DND-41 (cell line): ENCODE measurements at regions not wholly inside any gene's neighbourhood (a gene's known extent, or its start where the extent isn't known, plus 50 kb on each side); places are given as distances from the start of the nearest gene placed in this dataset.

Experiments used
- ATAC-seq: fragments of 200-7000 bp; cut with Tn5 transposase; 3 replicates; pipeline ENCODE4 v1.9.1; 2021; ENCODE audit warnings: low read depth; ENCODE audit not compliant: insufficient read depth
- DNase-seq: peaks from one replicate; pipeline ENCODE4 v3.0.0-alpha.2; 2020
- H2AFZ ChIP-seq: 2 replicates; pipeline ENCODE4 v1.6.0; 2012; ENCODE audit warnings: low read depth, low read length
- H3K27ac ChIP-seq: 2 replicates; pipeline ENCODE4 v1.5.1; 2012; ENCODE audit warnings: low read length, inconsistent platforms
- H3K27me3 ChIP-seq: fragments of 200-600 bp; sonication (generic); 2 replicates; pipeline ENCODE4 v1.6.0; 2012; ENCODE audit warnings: low read length, mild to moderate bottlenecking, inconsistent platforms; ENCODE audit not compliant: insufficient read depth, poor library complexity
- H3K36me3 ChIP-seq: 2 replicates; pipeline ENCODE4 v1.5.1; 2012; ENCODE audit warnings: low read length, inconsistent platforms; ENCODE audit not compliant: insufficient read depth
- H3K4me1 ChIP-seq: 2 replicates; pipeline ENCODE4 v1.5.1; 2012; ENCODE audit warnings: mild to moderate bottlenecking, low read length; ENCODE audit not compliant: insufficient read depth
- H3K4me2 ChIP-seq: 2 replicates; pipeline ENCODE4 v1.6.0; 2012; ENCODE audit warnings: mild to moderate bottlenecking, moderate library complexity, low read length, inconsistent platforms; ENCODE audit not compliant: insufficient read depth
- H3K4me3 ChIP-seq, 2 experiments: fragments of 200-600 bp in 1 of 2; shearing (Covaris generic) in 1 of 2; 2 replicates each; pipeline ENCODE4 v1.5.1; 2012 to 2016; ENCODE audit warnings: inconsistent platforms in 2 of 2, low read length in 2 of 2, mild to moderate bottlenecking in 2 of 2, low read depth in 1 of 2, moderate library complexity in 1 of 2
- H3K79me2 ChIP-seq: 2 replicates; pipeline ENCODE4 v1.6.0; 2012; ENCODE audit warnings: low read length, inconsistent platforms; ENCODE audit not compliant: insufficient read depth
- H3K9ac ChIP-seq: 2 replicates; pipeline ENCODE4 v1.6.0; 2012; ENCODE audit warnings: low read depth, mild to moderate bottlenecking, inconsistent platforms, low read length, moderate library complexity
- H3K9me3 ChIP-seq: 2 replicates; pipeline ENCODE4 v1.5.1; 2012; ENCODE audit warnings: low read length, moderate library complexity, mild to moderate bottlenecking, inconsistent platforms; ENCODE audit not compliant: insufficient read depth, severe bottlenecking
- H4K20me1 ChIP-seq: 2 replicates; pipeline ENCODE4 v1.6.0; 2012; ENCODE audit warnings: low read length; ENCODE audit not compliant: insufficient read depth
- EZH2 ChIP-seq: IDR thresholded peaks from 3 replicates; pipeline ENCODE4 v1.6.1; 2012; ENCODE audit warnings: borderline replicate concordance, low read depth, mild to moderate bottlenecking, moderate library complexity, low read length, inconsistent platforms; ENCODE audit not compliant: severe bottlenecking
- TF ChIP-seq, protein P1 (sequence below): IDR thresholded peaks from 2 replicates; pipeline ENCODE4 v1.5.1; 2012; ENCODE audit warnings: borderline replicate concordance, low read length, moderate library complexity, mild to moderate bottlenecking; ENCODE audit not compliant: poor library complexity, severe bottlenecking; ENCODE audit errors: extremely low read depth

DNA sequence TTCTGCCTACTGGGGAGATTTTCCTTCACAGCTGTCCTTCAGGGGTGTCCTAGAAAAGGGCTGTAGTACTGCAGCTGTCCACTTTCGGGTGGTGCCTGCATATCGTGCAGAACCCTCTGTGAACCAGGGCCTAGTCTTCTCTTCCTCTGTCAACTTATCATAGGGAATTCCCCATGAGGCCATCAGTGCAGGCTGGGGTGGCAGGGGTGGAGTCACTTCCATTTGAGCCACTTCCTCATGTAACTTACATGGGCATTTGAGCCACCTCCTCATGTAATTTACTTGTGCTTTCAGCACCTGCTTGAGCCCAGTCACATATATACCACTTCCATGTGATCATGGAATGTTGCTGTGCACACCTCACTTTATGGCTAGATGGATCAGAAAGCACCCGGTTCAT, 742.0 kb upstream of the RGMB start:
- no peaks in the 10 kb centered on the region for H3K27me3 ChIP-seq
- H3K4me2 ChIP-seq, result no peak overlapping the region
- H3K9me3 ChIP-seq, result no peaks in the 10 kb centered on the region
- no peaks in the 10 kb centered on the region for H3K36me3 ChIP-seq
- ATAC-seq (no peak), DNase-seq (no peak)
- H3K9ac ChIP-seq, result no peak overlapping the region
- no peak overlapping the region for H3K4me3 ChIP-seq
- H3K27ac ChIP-seq, result no peak overlapping the region
- H3K4me1 ChIP-seq, result no peaks in the 10 kb centered on the region
- no peaks in the 10 kb centered on the region for H4K20me1 ChIP-seq
- no peak overlapping the region for H2AFZ ChIP-seq
- TF ChIP-seq EZH2, result no peak
- TF ChIP-seq, protein P1, sequence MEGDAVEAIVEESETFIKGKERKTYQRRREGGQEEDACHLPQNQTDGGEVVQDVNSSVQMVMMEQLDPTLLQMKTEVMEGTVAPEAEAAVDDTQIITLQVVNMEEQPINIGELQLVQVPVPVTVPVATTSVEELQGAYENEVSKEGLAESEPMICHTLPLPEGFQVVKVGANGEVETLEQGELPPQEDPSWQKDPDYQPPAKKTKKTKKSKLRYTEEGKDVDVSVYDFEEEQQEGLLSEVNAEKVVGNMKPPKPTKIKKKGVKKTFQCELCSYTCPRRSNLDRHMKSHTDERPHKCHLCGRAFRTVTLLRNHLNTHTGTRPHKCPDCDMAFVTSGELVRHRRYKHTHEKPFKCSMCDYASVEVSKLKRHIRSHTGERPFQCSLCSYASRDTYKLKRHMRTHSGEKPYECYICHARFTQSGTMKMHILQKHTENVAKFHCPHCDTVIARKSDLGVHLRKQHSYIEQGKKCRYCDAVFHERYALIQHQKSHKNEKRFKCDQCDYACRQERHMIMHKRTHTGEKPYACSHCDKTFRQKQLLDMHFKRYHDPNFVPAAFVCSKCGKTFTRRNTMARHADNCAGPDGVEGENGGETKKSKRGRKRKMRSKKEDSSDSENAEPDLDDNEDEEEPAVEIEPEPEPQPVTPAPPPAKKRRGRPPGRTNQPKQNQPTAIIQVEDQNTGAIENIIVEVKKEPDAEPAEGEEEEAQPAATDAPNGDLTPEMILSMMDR, result no peak
- no peaks in the 10 kb centered on the region for H3K79me2 ChIP-seq

DNA sequence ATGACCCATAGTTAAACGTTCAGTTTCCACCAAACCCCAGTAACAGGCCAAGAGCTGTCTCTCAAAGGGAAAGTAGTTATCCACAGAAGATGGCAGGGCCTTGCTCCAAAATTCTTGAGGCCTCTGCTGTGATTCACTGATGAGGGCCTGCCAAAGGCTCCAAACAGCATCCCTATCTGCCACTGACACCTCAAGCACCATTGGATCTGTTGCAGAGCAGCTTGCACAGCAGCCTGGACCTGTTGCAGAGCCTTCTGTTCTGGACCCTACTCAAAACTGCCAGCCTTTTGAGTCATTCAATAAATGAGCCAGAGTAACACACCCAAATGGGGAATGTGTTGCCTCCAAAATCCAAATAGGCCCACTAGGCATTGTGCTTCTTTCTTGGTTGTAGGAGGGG, 741.5 kb upstream of the RGMB start:
- H3K27ac ChIP-seq, result no peak overlapping the region
- H3K4me2 ChIP-seq, result no peak overlapping the region
- TF ChIP-seq, protein P1, result no peak
- TF ChIP-seq EZH2, result no peak
- ATAC-seq (no peak), DNase-seq (no peak)
- H3K4me1 ChIP-seq, result no peaks in the 10 kb centered on the region
- no peaks in the 10 kb centered on the region for H3K36me3 ChIP-seq
- no peaks in the 10 kb centered on the region for H3K27me3 ChIP-seq
- no peak overlapping the region for H3K9ac ChIP-seq
- H3K79me2 ChIP-seq, result no peaks in the 10 kb centered on the region
- H3K4me3 ChIP-seq, result no peak overlapping the region
- H4K20me1 ChIP-seq, result no peaks in the 10 kb centered on the region
- no peak overlapping the region for H2AFZ ChIP-seq
- no peaks in the 10 kb centered on the region for H3K9me3 ChIP-seq

DNA sequence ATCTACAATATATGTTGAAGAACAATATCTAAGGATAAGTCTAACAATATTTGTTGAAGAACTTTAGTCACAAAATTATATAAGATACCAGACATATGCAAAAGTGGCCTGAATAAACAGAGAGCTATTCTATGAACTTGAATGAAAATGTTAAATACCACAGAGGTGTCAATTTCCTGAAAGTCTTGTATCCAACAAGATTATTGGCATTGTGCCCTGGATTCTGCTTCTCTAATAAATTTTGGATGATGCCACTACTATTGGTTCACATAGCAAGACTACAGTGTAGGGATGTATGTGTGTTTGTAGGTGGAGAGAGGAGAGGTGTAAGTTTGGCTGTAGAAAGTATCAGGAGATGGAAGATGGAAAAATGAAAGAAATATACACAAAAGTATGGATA, 731.8 kb upstream of the RGMB start:
- TF ChIP-seq, protein P1, result no peak
- TF ChIP-seq EZH2, result no peak
- no peaks in the 10 kb centered on the region for H4K20me1 ChIP-seq
- H3K4me2 ChIP-seq, result no peak overlapping the region
- no peak for DNase-seq
- no peak overlapping the region for H2AFZ ChIP-seq
- H3K9me3 ChIP-seq, result no peaks in the 10 kb centered on the region
- H3K79me2 ChIP-seq, result no peaks in the 10 kb centered on the region
- H3K4me1 ChIP-seq, result no peaks in the 10 kb centered on the region
- H3K4me3 ChIP-seq, result no peak overlapping the region
- H3K27me3 ChIP-seq, result no peaks in the 10 kb centered on the region
- no peaks in the 10 kb centered on the region for H3K36me3 ChIP-seq
- H3K27ac ChIP-seq, result no peak overlapping the region
- no peak overlapping the region for H3K9ac ChIP-seq
- no peak for ATAC-seq

DNA sequence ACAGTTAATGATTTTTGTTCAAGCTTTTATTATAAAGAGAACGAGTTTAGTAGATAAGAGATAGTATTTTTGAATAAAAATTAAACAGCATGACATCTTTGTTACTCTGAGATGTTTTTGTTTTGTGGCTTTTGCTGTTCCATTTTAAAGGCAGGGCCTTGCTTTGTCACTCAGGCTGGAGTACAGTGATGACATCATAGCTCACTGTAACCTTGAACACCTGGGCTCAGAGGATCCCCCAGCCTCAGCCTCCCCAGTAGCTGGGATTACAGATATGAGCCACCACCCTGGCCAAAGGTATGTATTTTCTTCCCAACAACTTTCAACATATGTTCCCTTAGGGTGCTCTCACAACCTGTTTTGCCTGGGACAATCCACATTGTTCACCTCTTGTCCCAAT, 730.9 kb upstream of the RGMB start:
- Histone ChIP-seq H3K27ac (no peak overlapping the region), H3K4me1 (no peaks in the 10 kb centered on the region), H3K4me2 (no peak overlapping the region), H3K79me2 (no peaks in the 10 kb centered on the region), H3K9me3 (no peaks in the 10 kb centered on the region), H3K27me3 (no peaks in the 10 kb centered on the region), H3K4me3 (no peak overlapping the region), H4K20me1 (no peaks in the 10 kb centered on the region), H2AFZ (no peak overlapping the region), H3K36me3 (no peaks in the 10 kb centered on the region), H3K9ac (no peak overlapping the region)
- ATAC-seq, result no peak
- DNase-seq, result no peak
- no peak for TF ChIP-seq EZH2
- TF ChIP-seq, protein P1, result no peak
